ENCODE measurements at regions not wholly inside any gene's neighbourhood (a gene's known extent, or its start where the extent isn't known, plus 50 kb on each side); places are given as distances from the start of the nearest gene placed in this dataset.

GRCh38 chr4:174041555-174042105 is 241.8 kb downstream of the FBXO8 start:
- no peak overlapping the region for H3K4me3 ChIP-seq (replicated peaks; ENCODE audit: insufficient read depth, low read length)
- no peak overlapping the region for H3K27ac ChIP-seq (replicated peaks)
- no peak for DNase-seq (ENCODE audit: low read depth in 1 of 2, low spot score in 1 of 2)
- TF ChIP-seq SPI1 (IDR thresholded peaks at IDR 0.05; ENCODE audit: borderline replicate concordance, low read depth) (no peak), CTCF (IDR thresholded peaks at IDR 0.05; ENCODE audit: insufficient read depth, low read length) (no peak), GABPA (IDR thresholded peaks at IDR 0.05; ENCODE audit: low read depth) (no peak), REST (IDR thresholded peaks at IDR 0.05; ENCODE audit: insufficient replicate concordance, low read depth) (no peak), POLR2AphosphoS5 (IDR thresholded peaks at IDR 0.05; ENCODE audit: low read depth) (no peak)
- H3K27me3 ChIP-seq (ENCODE audit: insufficient read depth, poor library complexity, severe bottlenecking), result no peaks in the 10 kb centered on the region

- no peaks in the 10 kb centered on the region for H3K27me3 ChIP-seq (ENCODE audit: insufficient read depth, poor library complexity, severe bottlenecking)
- no peak overlapping the region for H3K4me3 ChIP-seq (replicated peaks; ENCODE audit: insufficient read depth, low read length)
- no peak for DNase-seq (ENCODE audit: low read depth in 1 of 2, low spot score in 1 of 2)
- TF ChIP-seq CTCF (IDR thresholded peaks at IDR 0.05; ENCODE audit: insufficient read depth, low read length) (no peak), SPI1 (IDR thresholded peaks at IDR 0.05; ENCODE audit: borderline replicate concordance, low read depth) (no peak), POLR2AphosphoS5 (IDR thresholded peaks at IDR 0.05; ENCODE audit: low read depth) (no peak), GABPA (IDR thresholded peaks at IDR 0.05; ENCODE audit: low read depth) (no peak), REST (IDR thresholded peaks at IDR 0.05; ENCODE audit: insufficient replicate concordance, low read depth) (no peak)
- no peak overlapping the region for H3K27ac ChIP-seq (replicated peaks)
Observed at GRCh38 chr4:174040287-174040686, 243.2 kb downstream of the FBXO8 start.

GRCh38 chr4:174038481-174038880 is 245.0 kb downstream of the FBXO8 start:
- Histone ChIP-seq H3K27ac (replicated peaks) (no peak overlapping the region), H3K27me3 (ENCODE audit: insufficient read depth, poor library complexity, severe bottlenecking) (no peaks in the 10 kb centered on the region), H3K4me3 (replicated peaks; ENCODE audit: insufficient read depth, low read length) (no peak overlapping the region)
- no peak for DNase-seq (ENCODE audit: low read depth in 1 of 2, low spot score in 1 of 2)
- TF ChIP-seq GABPA (IDR thresholded peaks at IDR 0.05; ENCODE audit: low read depth), result no peak
- TF ChIP-seq POLR2AphosphoS5 (IDR thresholded peaks at IDR 0.05; ENCODE audit: low read depth), result no peak
- TF ChIP-seq REST (IDR thresholded peaks at IDR 0.05; ENCODE audit: insufficient replicate concordance, low read depth), result no peak
- TF ChIP-seq CTCF (IDR thresholded peaks at IDR 0.05; ENCODE audit: insufficient read depth, low read length), result no peak
- no peak for TF ChIP-seq SPI1 (IDR thresholded peaks at IDR 0.05; ENCODE audit: borderline replicate concordance, low read depth)

Data from HL-60 (cell line).